ENCODE measurements at regions not wholly inside any gene's neighbourhood (a gene's known extent, or its start where the extent isn't known, plus 50 kb on each side); places are given as distances from the start of the nearest gene placed in this dataset.

- Histone ChIP-seq H3K27ac (no peak overlapping the region), H3K36me3 (no peaks in the 10 kb centered on the region), H3K4me3 (no peak overlapping the region), H3K4me1 (peaks cover 6% of the 10 kb centered on the region), H3K9me3 (no peaks in the 10 kb centered on the region), H3K27me3 (no peaks in the 10 kb centered on the region)
- no peak for DNase-seq (ENCODE audit: low spot score in 2 of 2)
- TF ChIP-seq EP300 (IDR thresholded peaks at IDR 0.05) (no peak), POLR2AphosphoS5 (IDR thresholded peaks at IDR 0.05) (no peak), POLR2A (IDR thresholded peaks at IDR 0.05) (no peak), CTCF (IDR thresholded peaks at IDR 0.05) (no peak)
- 91% methylated on average over 7 of the region's 7 CpGs for WGBS
These were observed 94.4 kb upstream of the TNFAIP3 start for GRCh38 chr6:137772541-137773250.

GRCh38 chr6:137775227-137775626 lies 91.8 kb upstream of the TNFAIP3 start:
- H3K27ac ChIP-seq = no peak overlapping the region
- H3K4me1 ChIP-seq = peaks cover 6% of the 10 kb centered on the region
- 54% methylated on average over 2 of the region's 2 CpGs for WGBS
- no peaks in the 10 kb centered on the region for H3K27me3 ChIP-seq
- no peaks in the 10 kb centered on the region for H3K9me3 ChIP-seq
- TF ChIP-seq POLR2A (IDR thresholded peaks at IDR 0.05) (no peak), EP300 (IDR thresholded peaks at IDR 0.05) (no peak), CTCF (IDR thresholded peaks at IDR 0.05) (no peak), POLR2AphosphoS5 (IDR thresholded peaks at IDR 0.05) (no peak)
- no peak for DNase-seq (ENCODE audit: low spot score in 2 of 2)
- H3K4me3 ChIP-seq = no peak overlapping the region
- no peaks in the 10 kb centered on the region for H3K36me3 ChIP-seq

- DNase-seq (ENCODE audit: low spot score in 2 of 2) = no peak
- no peak overlapping the region for H3K27ac ChIP-seq
- no peak for TF ChIP-seq CTCF (IDR thresholded peaks at IDR 0.05)
- TF ChIP-seq POLR2A (IDR thresholded peaks at IDR 0.05) = no peak
- TF ChIP-seq EP300 (IDR thresholded peaks at IDR 0.05) = no peak
- TF ChIP-seq POLR2AphosphoS5 (IDR thresholded peaks at IDR 0.05) = no peak
- H3K4me3 ChIP-seq = no peak overlapping the region
- WGBS = 88% methylated on average over 5 of the region's 5 CpGs
- H3K27me3 ChIP-seq = no peaks in the 10 kb centered on the region
- peaks cover 6% of the 10 kb centered on the region for H3K4me1 ChIP-seq
- no peaks in the 10 kb centered on the region for H3K9me3 ChIP-seq
- H3K36me3 ChIP-seq = no peaks in the 10 kb centered on the region
These were observed 91.3 kb upstream of the TNFAIP3 start for GRCh38 chr6:137775720-137776119.

GRCh38 chr6:137776256-137776655 lies 90.8 kb upstream of the TNFAIP3 start:
- WGBS = 92% methylated on average over 9 of the region's 9 CpGs
- H3K4me3 ChIP-seq = no peak overlapping the region
- H3K27me3 ChIP-seq = no peaks in the 10 kb centered on the region
- TF ChIP-seq POLR2A (IDR thresholded peaks at IDR 0.05) = no peak
- no peak for TF ChIP-seq CTCF (IDR thresholded peaks at IDR 0.05)
- TF ChIP-seq POLR2AphosphoS5 (IDR thresholded peaks at IDR 0.05) = no peak
- TF ChIP-seq EP300 (IDR thresholded peaks at IDR 0.05) = no peak
- no peaks in the 10 kb centered on the region for H3K9me3 ChIP-seq
- peaks cover 6% of the 10 kb centered on the region for H3K4me1 ChIP-seq
- no peak for DNase-seq (ENCODE audit: low spot score in 2 of 2)
- no peak overlapping the region for H3K27ac ChIP-seq
- H3K36me3 ChIP-seq = no peaks in the 10 kb centered on the region

- peaks cover 6% of the 10 kb centered on the region for H3K4me1 ChIP-seq
- H3K27me3 ChIP-seq = no peaks in the 10 kb centered on the region
- H3K4me3 ChIP-seq = no peak overlapping the region
- WGBS = 47% methylated on average over 15 of the region's 15 CpGs
- no peak overlapping the region for H3K27ac ChIP-seq
- no peaks in the 10 kb centered on the region for H3K9me3 ChIP-seq
- TF ChIP-seq POLR2A (IDR thresholded peaks at IDR 0.05) = no peak
- TF ChIP-seq EP300 (IDR thresholded peaks at IDR 0.05) = peak; percentile 74
- DNase-seq (ENCODE audit: low spot score in 2 of 2) = no peak
- H3K36me3 ChIP-seq = no peaks in the 10 kb centered on the region
These were observed 90.0 kb upstream of the TNFAIP3 start for GRCh38 chr6:137776786-137777686.
